HG03064 (cell line): ENCODE measurements at regions not wholly inside any gene's neighbourhood (a gene's known extent, or its start where the extent isn't known, plus 50 kb on each side); places are given as distances from the start of the nearest gene placed in this dataset.

Experiments used
- ATAC-seq: cut with Tn5 transposase; IDR thresholded peaks from one replicate; pipeline ENCODE4 v1.9.1; 2021; ENCODE audit warnings: low read depth; ENCODE audit not compliant: unreplicated experiment

- ATAC-seq = no peak
Measured at GRCh38 chr2:64330281-64331113, 123.5 kb upstream of the LGALSL start.

GRCh38 chr2:64331114-64331645 is 122.8 kb upstream of the LGALSL start:
- ATAC-seq = no peak

GRCh38 chr2:64331849-64332699 is 121.9 kb upstream of the LGALSL start:
- no peak for ATAC-seq

- ATAC-seq = no peak
Measured at GRCh38 chr2:64336171-64336570, 117.8 kb upstream of the LGALSL start.

- ATAC-seq = no peak
Measured at GRCh38 chr2:64337314-64337713, 116.6 kb upstream of the LGALSL start.

- ATAC-seq = no peak
Measured at GRCh38 chr2:64338108-64338507, 115.9 kb upstream of the LGALSL start.

- no peak for ATAC-seq
Measured at GRCh38 chr2:64338910-64339500, 115.0 kb upstream of the LGALSL start.

GRCh38 chr2:64341461-64341860 is 112.5 kb upstream of the LGALSL start:
- ATAC-seq = no peak

GRCh38 chr2:64342195-64343099 is 111.5 kb upstream of the LGALSL start:
- no peak for ATAC-seq

- no peak for ATAC-seq
Measured at GRCh38 chr2:64344999-64345576, 108.9 kb upstream of the LGALSL start.

- no peak for ATAC-seq
Measured at GRCh38 chr2:64345998-64346397, 108.0 kb upstream of the LGALSL start.

GRCh38 chr2:64348386-64349130 is 105.4 kb upstream of the LGALSL start:
- ATAC-seq = no peak

GRCh38 chr2:64349131-64349530 is 104.8 kb upstream of the LGALSL start:
- no peak for ATAC-seq

GRCh38 chr2:64350996-64351395 is 103.0 kb upstream of the LGALSL start:
- no peak for ATAC-seq

- ATAC-seq = no peak
Measured at GRCh38 chr2:64352292-64352691, 101.7 kb upstream of the LGALSL start.

- ATAC-seq = no peak
Measured at GRCh38 chr2:64354857-64355680, 98.9 kb upstream of the LGALSL start.

- ATAC-seq = no peak
Measured at GRCh38 chr2:64356906-64357305, 97.1 kb upstream of the LGALSL start.
